ENCODE measurements at regions not wholly inside any gene's neighbourhood (a gene's known extent, or its start where the extent isn't known, plus 50 kb on each side); places are given as distances from the start of the nearest gene placed in this dataset.

DNA sequence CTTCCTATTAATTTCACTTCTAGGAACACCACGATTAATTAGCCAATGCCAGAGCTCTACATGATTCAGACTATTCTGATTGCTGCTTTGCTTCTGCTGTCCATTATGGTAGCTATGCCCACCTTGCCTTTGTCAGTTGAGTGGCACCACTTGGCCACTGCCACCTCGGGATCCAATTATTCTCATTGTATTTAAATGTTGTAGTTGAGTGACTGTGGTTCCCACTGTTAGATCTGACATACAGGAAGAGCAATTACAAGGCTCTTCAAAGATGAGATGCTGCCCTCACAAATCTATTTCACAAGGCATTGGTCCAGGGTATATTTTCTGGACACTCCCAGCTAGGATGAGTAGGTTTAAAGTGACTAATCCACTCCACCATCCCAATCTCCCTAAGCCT is 864.5 kb upstream of the EDIL3 start:
- TF ChIP-seq MTA3 (IDR thresholded peaks at IDR 0.05; ENCODE audit: borderline replicate concordance) (no peak), DPF2 (IDR thresholded peaks at IDR 0.05) (no peak), BDP1 (IDR thresholded peaks at IDR 0.05; ENCODE audit: insufficient read depth, insufficient read length) (no peak), ZBTB17 (CRISPR knock-in tag; IDR thresholded peaks at IDR 0.05) (no peak), MEF2A (IDR thresholded peaks at IDR 0.05; ENCODE audit: control insufficient read depth, low read depth, low read length) (no peak), SIN3A (IDR thresholded peaks at IDR 0.05; ENCODE audit: borderline replicate concordance in 2 of 2, control insufficient read depth in 1 of 2, low read depth in 2 of 2, low read length in 2 of 2) (no peak), KLF1 (tag; IDR thresholded peaks at IDR 0.05) (no peak), ZNF212 (CRISPR knock-in tag; IDR thresholded peaks at IDR 0.05) (no peak), FOXK2 (conservative IDR thresholded peaks at IDR 0.05 in 1 of 2, IDR thresholded peaks at IDR 0.05 in 1 of 2; ENCODE audit: low read depth in 2 of 2) (no peak), MED1 (CRISPR knock-in tag; IDR thresholded peaks at IDR 0.05; ENCODE audit: borderline replicate concordance) (no peak), CBX5 (IDR thresholded peaks at IDR 0.05; ENCODE audit: borderline replicate concordance, low read depth) (no peak), RBM15 (IDR thresholded peaks at IDR 0.05; ENCODE audit: insufficient read depth, low read length) (no peak)
- TF ChIP-seq, protein P1, sequence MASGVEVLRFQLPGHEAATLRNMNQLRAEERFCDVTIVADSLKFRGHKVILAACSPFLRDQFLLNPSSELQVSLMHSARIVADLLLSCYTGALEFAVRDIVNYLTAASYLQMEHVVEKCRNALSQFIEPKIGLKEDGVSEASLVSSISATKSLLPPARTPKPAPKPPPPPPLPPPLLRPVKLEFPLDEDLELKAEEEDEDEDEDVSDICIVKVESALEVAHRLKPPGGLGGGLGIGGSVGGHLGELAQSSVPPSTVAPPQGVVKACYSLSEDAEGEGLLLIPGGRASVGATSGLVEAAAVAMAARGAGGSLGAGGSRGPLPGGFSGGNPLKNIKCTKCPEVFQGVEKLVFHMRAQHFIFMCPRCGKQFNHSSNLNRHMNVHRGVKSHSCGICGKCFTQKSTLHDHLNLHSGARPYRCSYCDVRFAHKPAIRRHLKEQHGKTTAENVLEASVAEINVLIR (CRISPR knock-in tag; IDR thresholded peaks at IDR 0.05), result no peak
- TF ChIP-seq, protein P2, sequence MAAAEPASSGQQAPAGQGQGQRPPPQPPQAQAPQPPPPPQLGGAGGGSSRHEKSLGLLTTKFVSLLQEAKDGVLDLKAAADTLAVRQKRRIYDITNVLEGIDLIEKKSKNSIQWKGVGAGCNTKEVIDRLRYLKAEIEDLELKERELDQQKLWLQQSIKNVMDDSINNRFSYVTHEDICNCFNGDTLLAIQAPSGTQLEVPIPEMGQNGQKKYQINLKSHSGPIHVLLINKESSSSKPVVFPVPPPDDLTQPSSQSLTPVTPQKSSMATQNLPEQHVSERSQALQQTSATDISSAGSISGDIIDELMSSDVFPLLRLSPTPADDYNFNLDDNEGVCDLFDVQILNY (CRISPR knock-in tag; IDR thresholded peaks at IDR 0.05), result no peak
- TF ChIP-seq, protein P3, sequence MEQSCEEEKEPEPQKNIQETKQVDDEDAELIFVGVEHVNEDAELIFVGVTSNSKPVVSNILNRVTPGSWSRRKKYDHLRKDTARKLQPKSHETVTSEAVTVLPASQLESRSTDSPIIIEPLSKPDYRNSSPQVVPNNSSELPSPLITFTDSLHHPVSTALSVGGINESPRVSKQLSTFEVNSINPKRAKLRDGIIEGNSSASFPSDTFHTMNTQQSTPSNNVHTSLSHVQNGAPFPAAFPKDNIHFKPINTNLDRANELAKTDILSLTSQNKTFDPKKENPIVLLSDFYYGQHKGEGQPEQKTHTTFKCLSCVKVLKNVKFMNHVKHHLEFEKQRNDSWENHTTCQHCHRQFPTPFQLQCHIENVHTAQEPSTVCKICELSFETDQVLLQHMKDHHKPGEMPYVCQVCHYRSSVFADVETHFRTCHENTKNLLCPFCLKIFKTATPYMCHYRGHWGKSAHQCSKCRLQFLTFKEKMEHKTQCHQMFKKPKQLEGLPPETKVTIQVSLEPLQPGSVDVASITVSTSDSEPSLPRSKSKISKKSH (CRISPR knock-in tag; IDR thresholded peaks at IDR 0.05), result no peak
- Histone ChIP-seq H3K27me3 (ENCODE audit: control insufficient read depth in 2 of 2, insufficient read depth in 2 of 2, low read length in 2 of 2) (no peaks in the 10 kb centered on the region), H3K79me2 (ENCODE audit: control insufficient read depth, insufficient read depth, low read length) (no peaks in the 10 kb centered on the region), H3K27ac (ENCODE audit: extremely low read depth, low read depth, low read length) (no peak overlapping the region), H3K4me2 (ENCODE audit: insufficient read depth, low read length) (no peak overlapping the region), H4K20me1 (replicated peaks; ENCODE audit: control insufficient read depth, insufficient read depth, low read length) (no peaks in the 10 kb centered on the region), H3K9ac (ENCODE audit: insufficient read depth in 1 of 2, low read depth in 2 of 2, low read length in 2 of 2) (no peak overlapping the region), H2AFZ (ENCODE audit: low read depth, low read length) (no peak overlapping the region), H3K4me1 (replicated peaks in 1 of 2; ENCODE audit: control insufficient read depth in 2 of 2, insufficient read depth in 2 of 2, low read length in 2 of 2) (no peaks in the 10 kb centered on the region), H3K9me1 (ENCODE audit: control insufficient read depth, insufficient read depth, low read length) (no peaks in the 10 kb centered on the region), H3K4me3 (no peak overlapping the region), H3K9me3 (replicated peaks; ENCODE audit: control insufficient read depth, insufficient read depth, low read depth, low read length) (no peaks in the 10 kb centered on the region), H3K36me3 (ENCODE audit: control insufficient read depth, insufficient read depth, low read length) (no peaks in the 10 kb centered on the region)
- in situ Hi-C loops (cut with MboI) (no loop called here), intact Hi-C loops (cut with micrococcal nuclease) (no loop called here)
- ChIA-PET POLR2A (no interaction called here), CTCF (ENCODE audit: low intra/inter-chr PET ratio) (no interaction called here)
- no peak for ATAC-seq
- DNase-seq (ENCODE audit: extremely low read depth in 1 of 4, low spot score in 3 of 4), result no peak
- FAIRE-seq, result no peak
- BruUV-seq (replicated peaks), result no TSS peak
- WGBS (ENCODE audit: insufficient coverage, low coverage, missing lambda C conversion rate), result 0% methylated on average over 2 of the region's 2 CpGs
